ENCODE measurements at regions not wholly inside any gene's neighbourhood (a gene's known extent, or its start where the extent isn't known, plus 50 kb on each side); places are given as distances from the start of the nearest gene placed in this dataset.
A peak's percentile ranks its signal among the peaks of the same experiment; 100 is the strongest.
"Not testable (repeated sequence)": the region's sequence is repeated elsewhere in the genome, so short reads cannot be mapped to it uniquely, and the experiment has no call there.

GRCh38 chr13:63554157-63554556 is 2138.5 kb upstream of the PCDH20 start:
- DNase-seq, result no peak

GRCh38 chr13:63551731-63552130 is 2136.1 kb upstream of the PCDH20 start:
- no peak for DNase-seq

- no peak for DNase-seq
Observed at GRCh38 chr13:63546524-63546923, 2130.9 kb upstream of the PCDH20 start.

GRCh38 chr13:63542770-63543169 is 2127.1 kb upstream of the PCDH20 start:
- DNase-seq, result no peak

GRCh38 chr13:63541336-63541735 is 2125.7 kb upstream of the PCDH20 start:
- no peak for DNase-seq

- no peak for DNase-seq
Observed at GRCh38 chr13:63540061-63540460, 2124.4 kb upstream of the PCDH20 start.

- peak; percentile 34 for DNase-seq
Observed at GRCh38 chr13:63517371-63517770, 2101.7 kb upstream of the PCDH20 start.

- DNase-seq, result no peak
Observed at GRCh38 chr13:63516124-63516523, 2100.5 kb upstream of the PCDH20 start.

- no peak for DNase-seq
Observed at GRCh38 chr13:63514886-63515285, 2099.2 kb upstream of the PCDH20 start.

- DNase-seq, result no peak
Observed at GRCh38 chr13:63512095-63512494, 2096.4 kb upstream of the PCDH20 start.

GRCh38 chr13:63501702-63502101 is 2086.1 kb upstream of the PCDH20 start:
- no peak for DNase-seq

GRCh38 chr13:63497601-63498000 is 2082.0 kb upstream of the PCDH20 start:
- no peak for DNase-seq

- DNase-seq, result no peak
Observed at GRCh38 chr13:63492604-63493003, 2077.0 kb upstream of the PCDH20 start.

GRCh38 chr13:63490149-63490548 is 2074.5 kb upstream of the PCDH20 start:
- no peak for DNase-seq

GRCh38 chr13:63481334-63481733 is 2065.7 kb upstream of the PCDH20 start:
- peak; percentile 28 for DNase-seq

GRCh38 chr13:63472711-63473110 is 2057.1 kb upstream of the PCDH20 start:
- DNase-seq, result no peak

GRCh38 chr13:63463782-63464610 is 2048.3 kb upstream of the PCDH20 start:
- no peak for DNase-seq

GRCh38 chr13:63460462-63461090 is 2044.9 kb upstream of the PCDH20 start:
- DNase-seq, result no peak

GRCh38 chr13:63457186-63457585 is 2041.5 kb upstream of the PCDH20 start:
- no peak for DNase-seq

- DNase-seq, result no peak
Observed at GRCh38 chr13:63455938-63456337, 2040.3 kb upstream of the PCDH20 start.

- no peak for DNase-seq
Observed at GRCh38 chr13:63449550-63449949, 2033.9 kb upstream of the PCDH20 start.

GRCh38 chr13:63448692-63449091 is 2033.0 kb upstream of the PCDH20 start:
- no peak for DNase-seq

- DNase-seq, result no peak
Observed at GRCh38 chr13:63446329-63446728, 2030.7 kb upstream of the PCDH20 start.

- DNase-seq, result not testable (repeated sequence)
Observed at GRCh38 chr13:63444225-63444624, 2028.6 kb upstream of the PCDH20 start.

GRCh38 chr13:63438951-63439350 is 2023.3 kb upstream of the PCDH20 start:
- DNase-seq, result no peak

Measured in NCI-H446 treated with DMSO at 0.1 percent for 48 hours (cell line).